Adrenal gland (tissue), 5 donors: ENCODE measurements at regions not wholly inside any gene's neighbourhood (a gene's known extent, or its start where the extent isn't known, plus 50 kb on each side); places are given as distances from the start of the nearest gene placed in this dataset.

Experiments
- POLR2A ChIP-seq, 2 donors: fragments of 450-650 bp; IDR thresholded peaks; one replicate each; pipeline ENCODE4 v1.6.1; 2017; ENCODE audit warnings: antibody characterized with exemption in 2 of 2, mild to moderate bottlenecking in 2 of 2, moderate library complexity in 1 of 2
- TF ChIP-seq, protein P1 (sequence below), 6 experiments: fragments of 450-650 bp in 4 of 6; fragments of 200-600 bp in 2 of 6; sonication (generic) in 1 of 6; IDR thresholded peaks; 1 replicate in 5 of 6; 2 replicates in 1 of 6; pipeline versions ENCODE4 v1.5.1 to v1.8.0; 2016 to 2021; ENCODE audit warnings: antibody characterized with exemption in 6 of 6, mild to moderate bottlenecking in 2 of 6, moderate library complexity in 1 of 6
- donor health status: DM: no; HTN: no; CAD: no.

DNA sequence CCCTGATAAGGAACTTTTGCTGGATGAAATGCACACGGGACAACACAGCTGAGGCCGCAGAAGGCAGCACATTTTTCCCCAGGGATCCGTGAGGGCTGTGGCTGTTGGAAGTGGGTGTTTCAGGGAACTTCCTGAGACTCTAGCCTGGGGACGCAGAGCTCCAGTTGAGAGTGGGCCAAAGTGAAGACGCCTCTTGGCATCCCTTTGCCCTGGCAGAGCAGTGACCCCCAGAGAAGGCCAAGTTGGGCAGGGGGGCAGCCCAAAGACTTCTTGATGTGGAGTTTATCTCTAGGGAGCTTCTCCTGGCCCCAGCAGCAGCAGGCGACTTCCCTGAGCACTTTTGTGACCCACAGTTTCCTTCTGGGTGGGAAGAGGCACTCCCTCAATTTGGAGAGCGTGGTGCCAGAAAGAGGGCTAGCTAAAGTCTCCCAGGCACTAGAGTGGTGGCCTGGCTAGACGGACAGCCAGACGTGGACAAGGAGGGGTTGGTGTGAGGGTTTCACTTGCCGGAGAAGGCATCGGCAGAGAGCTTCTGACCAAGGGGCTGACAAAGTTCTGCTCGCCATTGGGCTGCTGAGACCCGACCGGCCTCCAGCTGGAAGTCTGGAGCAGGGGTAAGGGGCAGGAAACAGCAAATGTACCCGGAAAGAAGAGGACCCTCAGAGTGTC lies 108.8 kb downstream of the ACKR3 start:
- TF ChIP-seq, protein P1, sequence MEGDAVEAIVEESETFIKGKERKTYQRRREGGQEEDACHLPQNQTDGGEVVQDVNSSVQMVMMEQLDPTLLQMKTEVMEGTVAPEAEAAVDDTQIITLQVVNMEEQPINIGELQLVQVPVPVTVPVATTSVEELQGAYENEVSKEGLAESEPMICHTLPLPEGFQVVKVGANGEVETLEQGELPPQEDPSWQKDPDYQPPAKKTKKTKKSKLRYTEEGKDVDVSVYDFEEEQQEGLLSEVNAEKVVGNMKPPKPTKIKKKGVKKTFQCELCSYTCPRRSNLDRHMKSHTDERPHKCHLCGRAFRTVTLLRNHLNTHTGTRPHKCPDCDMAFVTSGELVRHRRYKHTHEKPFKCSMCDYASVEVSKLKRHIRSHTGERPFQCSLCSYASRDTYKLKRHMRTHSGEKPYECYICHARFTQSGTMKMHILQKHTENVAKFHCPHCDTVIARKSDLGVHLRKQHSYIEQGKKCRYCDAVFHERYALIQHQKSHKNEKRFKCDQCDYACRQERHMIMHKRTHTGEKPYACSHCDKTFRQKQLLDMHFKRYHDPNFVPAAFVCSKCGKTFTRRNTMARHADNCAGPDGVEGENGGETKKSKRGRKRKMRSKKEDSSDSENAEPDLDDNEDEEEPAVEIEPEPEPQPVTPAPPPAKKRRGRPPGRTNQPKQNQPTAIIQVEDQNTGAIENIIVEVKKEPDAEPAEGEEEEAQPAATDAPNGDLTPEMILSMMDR (IDR thresholded peaks at IDR 0.05) = no peak
- no peak for TF ChIP-seq POLR2A (IDR thresholded peaks at IDR 0.05)
